Left lung (tissue), 4 donors: ENCODE measurements at regions not wholly inside any gene's neighbourhood (a gene's known extent, or its start where the extent isn't known, plus 50 kb on each side); places are given as distances from the start of the nearest gene placed in this dataset.

Source experiments
- ATAC-seq: fragments of 200-7000 bp; cut with Tn5 transposase; one replicate; pipeline ENCODE4 v1.9.1; 2020; ENCODE audit warnings: moderate library complexity
- DNase-seq, 4 donors: peaks; one replicate each; pipeline ENCODE4 v3.0.0-alpha.2; 2013 to 2020
- H3K27ac ChIP-seq, 2 donors: fragments of 200-600 bp; sonication (generic) in 1 of 2; one replicate each; pipeline versions ENCODE4 v1.5.0 to v1.8.0; 2020 to 2021
- H3K27me3 ChIP-seq, 2 donors: fragments of 200-600 bp; sonication (generic) in 1 of 2; one replicate each; pipeline versions ENCODE4 v1.5.0 to v1.8.0; 2020 to 2021
- H3K36me3 ChIP-seq, 2 donors: fragments of 200-600 bp; sonication (generic) in 1 of 2; one replicate each; pipeline versions ENCODE4 v1.5.0 to v1.8.0; 2020 to 2021
- H3K4me1 ChIP-seq, 2 donors: fragments of 200-600 bp; one replicate each; pipeline ENCODE4 v1.8.0; 2021
- H3K4me3 ChIP-seq, 2 donors: fragments of 200-600 bp; sonication (generic) in 1 of 2; one replicate each; pipeline versions ENCODE4 v1.5.0 to v1.8.0; 2020 to 2021; ENCODE audit warnings: mild to moderate bottlenecking in 1 of 2
- H3K9me3 ChIP-seq, 2 donors: fragments of 200-600 bp; sonication (generic) in 1 of 2; one replicate each; pipeline versions ENCODE4 v1.5.0 to v1.8.0; 2020 to 2021
- intact Hi-C, 2 donors: fragments of 100-400 bp; cut with DNase I; formaldehyde crosslinking; loops; one replicate each; pipeline versions ENCODE4 v1.11.2 to v1.14.2; 2022
- TF ChIP-seq, protein P1 (sequence below), 2 donors: fragments of 200-600 bp; sonication (generic) in 1 of 2; IDR thresholded peaks; one replicate each; pipeline versions ENCODE4 v1.5.0 to v1.8.0; 2021; ENCODE audit warnings: antibody characterized with exemption in 2 of 2
- donor health status: DM: no; HTN: yes; CAD: no.
- donor health status: DM: no; HTN: no; CAD: no.

DNA sequence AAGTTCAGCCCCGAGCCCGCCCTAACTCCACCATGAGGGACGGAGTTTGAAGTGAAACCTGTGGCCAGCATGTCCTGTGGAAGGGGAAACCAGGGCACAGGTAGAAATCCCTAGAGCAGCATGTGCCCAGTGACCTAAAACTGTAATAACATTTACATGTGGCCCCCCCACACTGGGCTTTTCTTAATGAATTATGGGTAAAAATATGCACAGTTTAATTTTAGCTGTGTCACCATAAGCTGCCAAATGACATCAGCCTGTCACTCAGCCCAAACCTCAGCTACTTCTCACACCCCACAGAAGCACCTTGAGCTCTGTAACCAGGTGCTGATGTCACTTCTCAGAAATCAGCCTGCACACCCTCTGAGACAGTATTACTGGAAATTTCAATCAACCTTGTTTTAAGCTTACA, 50.0 kb upstream of the SLC19A1 start:
- intact Hi-C loops = no loop called here
- peak in 1 of 4 donors; percentile 31 for DNase-seq
- H3K36me3 ChIP-seq = no peaks in the 10 kb centered on the region
- H3K27me3 ChIP-seq = peaks cover 0 to 67% of the 10 kb centered on the region in 2 donors
- peaks cover 0 to 4% of the 10 kb centered on the region in 2 donors for H3K9me3 ChIP-seq
- TF ChIP-seq, protein P1, sequence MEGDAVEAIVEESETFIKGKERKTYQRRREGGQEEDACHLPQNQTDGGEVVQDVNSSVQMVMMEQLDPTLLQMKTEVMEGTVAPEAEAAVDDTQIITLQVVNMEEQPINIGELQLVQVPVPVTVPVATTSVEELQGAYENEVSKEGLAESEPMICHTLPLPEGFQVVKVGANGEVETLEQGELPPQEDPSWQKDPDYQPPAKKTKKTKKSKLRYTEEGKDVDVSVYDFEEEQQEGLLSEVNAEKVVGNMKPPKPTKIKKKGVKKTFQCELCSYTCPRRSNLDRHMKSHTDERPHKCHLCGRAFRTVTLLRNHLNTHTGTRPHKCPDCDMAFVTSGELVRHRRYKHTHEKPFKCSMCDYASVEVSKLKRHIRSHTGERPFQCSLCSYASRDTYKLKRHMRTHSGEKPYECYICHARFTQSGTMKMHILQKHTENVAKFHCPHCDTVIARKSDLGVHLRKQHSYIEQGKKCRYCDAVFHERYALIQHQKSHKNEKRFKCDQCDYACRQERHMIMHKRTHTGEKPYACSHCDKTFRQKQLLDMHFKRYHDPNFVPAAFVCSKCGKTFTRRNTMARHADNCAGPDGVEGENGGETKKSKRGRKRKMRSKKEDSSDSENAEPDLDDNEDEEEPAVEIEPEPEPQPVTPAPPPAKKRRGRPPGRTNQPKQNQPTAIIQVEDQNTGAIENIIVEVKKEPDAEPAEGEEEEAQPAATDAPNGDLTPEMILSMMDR (IDR thresholded peaks at IDR 0.05) = no peak
- H3K27ac ChIP-seq = peak overlapping the region in 1 of 2 donors; percentile 48
- no peak overlapping the region for H3K4me3 ChIP-seq
- H3K4me1 ChIP-seq = peaks cover 4 to 27% of the 10 kb centered on the region in 2 donors
- peak; percentile 20 for ATAC-seq

- TF ChIP-seq, protein P1 (IDR thresholded peaks at IDR 0.05) = no peak
- no peaks in the 10 kb centered on the region for H3K9me3 ChIP-seq
- peaks cover 0 to 62% of the 10 kb centered on the region in 2 donors for H3K27me3 ChIP-seq
- no peak for DNase-seq
- peak overlapping the region in 1 of 2 donors; percentile 48 for H3K27ac ChIP-seq
- H3K4me1 ChIP-seq = peaks cover 4 to 27% of the 10 kb centered on the region in 2 donors
- no peak for ATAC-seq
- no peak overlapping the region for H3K4me3 ChIP-seq
- intact Hi-C loops = no loop called here
- no peaks in the 10 kb centered on the region for H3K36me3 ChIP-seq
Observed at GRCh38 chr21:45592626-45593134, 50.4 kb upstream of the SLC19A1 start.

- no peak for DNase-seq
- H3K4me1 ChIP-seq = peaks cover 4 to 27% of the 10 kb centered on the region in 2 donors
- H3K36me3 ChIP-seq = no peaks in the 10 kb centered on the region
- intact Hi-C loops = no loop called here
- no peak overlapping the region for H3K27ac ChIP-seq
- TF ChIP-seq, protein P1 (IDR thresholded peaks at IDR 0.05) = no peak
- ATAC-seq = no peak
- no peak overlapping the region for H3K4me3 ChIP-seq
- no peaks in the 10 kb centered on the region for H3K9me3 ChIP-seq
- peaks cover 0 to 60% of the 10 kb centered on the region in 2 donors for H3K27me3 ChIP-seq
Observed at GRCh38 chr21:45593162-45594022, 50.1 kb upstream of the PCBP3 start.
